ENCODE measurements at regions not wholly inside any gene's neighbourhood (a gene's known extent, or its start where the extent isn't known, plus 50 kb on each side); places are given as distances from the start of the nearest gene placed in this dataset.

- TF ChIP-seq CTCF (IDR thresholded peaks at IDR 0.05; ENCODE audit: insufficient read depth, low read length) = no peak
- no peak overlapping the region for H3K4me3 ChIP-seq (ENCODE audit: low read depth, low read length)
- DNase-seq (ENCODE audit: low read depth) = no peak
These were observed 54.5 kb upstream of the ZDBF2 start for GRCh38 chr2:206219957-206220356.

DNA sequence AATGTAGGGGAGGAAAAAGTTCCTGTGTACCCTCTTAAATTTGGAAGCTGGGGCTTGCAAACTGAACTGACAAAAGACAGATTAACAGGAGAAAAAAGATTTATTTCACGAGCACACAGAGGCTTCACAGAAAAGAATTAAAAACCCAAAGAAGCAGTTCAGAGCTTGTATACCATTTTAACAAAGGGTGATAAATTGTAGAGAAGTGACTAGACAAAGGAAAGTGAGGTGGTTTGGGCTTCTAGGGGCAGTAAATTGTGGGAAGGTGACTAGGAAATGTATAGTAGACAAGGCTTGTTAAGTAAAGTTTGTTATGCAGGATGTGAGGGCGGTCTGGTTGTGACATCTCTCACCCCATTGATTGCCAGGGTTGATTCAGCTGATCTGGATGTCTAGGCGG is 53.5 kb upstream of the ZDBF2 start:
- no peak for DNase-seq (ENCODE audit: low read depth)
- no peak for TF ChIP-seq CTCF (IDR thresholded peaks at IDR 0.05; ENCODE audit: insufficient read depth, low read length)
- no peak overlapping the region for H3K4me3 ChIP-seq (ENCODE audit: low read depth, low read length)

Measured in fibroblast of the aortic adventitia (primary cell).